GM21360 (cell line): ENCODE measurements at regions not wholly inside any gene's neighbourhood (a gene's known extent, or its start where the extent isn't known, plus 50 kb on each side); places are given as distances from the start of the nearest gene placed in this dataset.

ENCODE experiments used
- ATAC-seq: cut with Tn5 transposase; IDR thresholded peaks from one replicate; pipeline ENCODE4 v1.9.1; 2021; ENCODE audit warnings: mild to moderate bottlenecking, moderate library complexity; ENCODE audit not compliant: unreplicated experiment

DNA sequence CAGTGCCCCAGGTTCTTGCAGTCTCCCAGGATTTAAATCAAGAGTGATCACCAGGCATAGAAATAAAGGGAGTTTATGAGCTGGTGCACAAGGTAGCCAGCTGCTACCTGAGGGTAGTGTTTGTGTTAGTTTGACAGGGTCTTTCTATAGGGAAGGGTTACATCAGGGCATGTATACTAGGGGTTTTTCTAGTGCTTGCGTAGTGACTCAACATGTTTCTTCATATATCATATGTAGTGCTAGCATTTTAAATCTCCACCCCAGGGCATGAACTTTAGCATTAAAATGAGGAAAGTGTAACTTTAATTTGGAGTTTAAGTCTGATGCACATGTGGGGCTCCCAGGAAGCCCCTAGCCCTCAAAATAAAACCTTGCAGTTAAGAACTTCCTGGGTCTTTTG lies 86.5 kb upstream of the TNR start:
- ATAC-seq = no peak

DNA sequence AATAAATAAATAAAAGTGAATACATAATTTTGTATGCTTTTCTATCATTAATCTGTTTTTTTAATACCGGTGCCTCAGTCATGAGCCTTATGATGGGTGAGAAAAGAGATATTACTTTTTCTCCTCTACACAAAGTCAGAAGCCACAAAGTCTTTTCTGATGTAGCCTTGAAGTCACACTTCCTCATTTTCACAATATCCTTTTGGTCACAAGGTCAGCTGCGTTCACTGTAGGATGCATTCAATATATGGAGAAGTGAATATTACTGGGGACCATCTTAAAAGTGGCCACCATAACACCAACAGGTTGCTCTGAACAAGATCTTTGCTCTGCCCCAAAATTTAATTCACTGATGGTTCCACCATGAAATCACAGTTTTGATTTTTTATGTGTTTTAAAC lies 83.3 kb upstream of the TNR start:
- ATAC-seq = no peak

GRCh38 chr1:175824079-175824478 lies 80.7 kb upstream of the TNR start:
- ATAC-seq = no peak

DNA sequence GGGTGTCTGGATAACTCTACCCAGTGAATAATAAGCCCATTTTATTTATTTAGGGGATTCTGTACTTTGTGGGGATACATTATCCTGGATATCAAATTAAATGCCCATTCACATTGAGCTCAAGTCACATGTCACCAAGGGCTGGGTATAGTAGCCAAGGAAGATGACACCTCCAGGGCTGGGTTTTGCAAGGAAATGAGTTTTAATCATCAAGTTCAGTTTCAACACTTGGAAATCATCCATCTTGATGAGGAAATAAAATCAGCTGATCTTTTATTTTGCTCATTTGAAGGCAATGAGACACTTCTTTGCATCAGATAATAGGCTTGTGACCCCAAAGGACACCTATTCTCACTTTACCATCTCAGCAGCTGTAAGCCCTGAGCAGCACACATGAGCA lies 80.0 kb upstream of the TNR start:
- ATAC-seq = no peak

DNA sequence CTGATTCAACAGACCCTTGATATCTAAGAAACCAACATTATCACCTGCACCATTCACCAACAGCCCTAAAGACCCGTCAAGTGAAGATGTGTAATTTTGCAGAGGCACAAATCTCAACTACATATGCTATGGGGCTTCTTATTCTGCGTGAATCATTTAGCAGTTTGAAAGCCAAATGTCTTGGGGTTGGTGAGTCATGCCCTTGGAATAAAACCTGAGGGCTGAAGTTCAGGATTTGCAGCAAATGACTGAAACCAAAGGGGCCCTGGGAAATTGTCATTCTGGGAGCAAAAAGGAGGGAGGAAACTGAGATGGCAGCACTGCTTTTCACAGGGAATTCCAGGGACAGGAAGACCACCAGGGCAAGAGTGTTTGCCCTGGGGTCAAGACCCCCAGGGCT lies 79.2 kb upstream of the TNR start:
- ATAC-seq = no peak

DNA sequence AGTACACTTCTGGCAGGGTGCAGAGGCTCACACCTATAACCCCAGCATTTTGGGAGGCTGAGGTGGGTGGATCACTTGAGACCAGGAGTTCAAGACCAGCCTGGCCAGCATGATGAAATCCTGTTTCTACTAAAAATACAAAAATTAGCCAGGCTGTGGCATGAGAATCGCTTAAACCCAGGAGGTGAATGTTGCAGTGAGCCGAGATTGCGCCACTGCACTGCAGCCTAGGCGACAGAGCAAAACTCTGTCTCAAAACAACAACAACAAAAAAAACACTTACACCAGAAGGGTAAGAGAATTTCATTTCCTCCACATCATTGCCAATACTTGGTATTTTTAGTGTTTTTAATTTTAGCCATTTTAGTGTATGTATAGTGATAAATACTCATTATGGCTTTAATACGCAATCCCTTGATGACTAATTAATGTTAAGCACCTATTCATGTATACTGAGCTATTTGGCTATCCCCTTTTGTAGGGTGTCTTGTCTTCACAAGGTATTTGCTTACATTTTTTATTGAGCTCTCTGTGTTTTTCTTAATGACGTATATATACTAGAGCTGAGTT lies 77.1 kb upstream of the TNR start:
- ATAC-seq = no peak

GRCh38 chr1:175818929-175819328 lies 75.5 kb upstream of the TNR start:
- no peak for ATAC-seq

- ATAC-seq = no peak
These were observed 74.0 kb upstream of the TNR start for GRCh38 chr1:175817445-175817844.

DNA sequence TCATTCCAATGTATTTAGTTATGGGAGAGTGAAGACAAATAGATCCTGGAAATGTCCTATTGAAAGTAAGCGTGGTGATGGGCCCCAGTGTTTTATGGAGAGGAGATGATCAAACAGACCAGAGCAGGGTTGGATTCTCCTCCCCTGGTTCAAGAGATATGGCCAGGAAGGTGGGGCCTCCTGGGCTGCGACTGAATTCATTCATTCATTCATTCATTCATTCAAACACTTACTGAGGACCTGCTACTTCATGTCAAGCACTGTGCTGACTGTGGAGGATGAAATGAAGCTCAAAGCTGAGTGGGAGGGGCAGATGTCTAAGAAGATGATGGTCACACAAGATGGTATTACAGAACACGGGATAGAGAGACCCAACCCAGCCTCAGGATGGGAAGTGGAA lies 71.5 kb upstream of the TNR start:
- ATAC-seq = no peak

DNA sequence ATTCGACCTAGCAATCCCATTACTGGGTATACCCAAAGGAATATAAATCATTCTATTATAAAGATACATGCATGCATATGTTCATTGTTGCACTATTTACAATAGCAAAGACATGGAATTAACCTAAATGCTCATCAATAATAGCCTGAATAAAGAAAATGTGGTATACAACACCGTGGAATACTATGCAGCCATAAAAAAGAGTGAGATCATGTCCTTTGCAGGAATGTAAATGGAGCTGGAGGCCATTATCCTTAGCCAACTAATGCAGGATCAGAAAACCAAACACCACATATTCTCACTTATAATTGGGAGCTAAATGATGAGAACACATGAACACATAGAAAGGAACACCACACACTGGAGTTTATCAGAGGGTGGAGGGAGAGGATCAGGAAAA lies 69.5 kb upstream of the TNR start:
- ATAC-seq = no peak

- ATAC-seq = no peak
These were observed 66.9 kb upstream of the TNR start for GRCh38 chr1:175810305-175810704.

DNA sequence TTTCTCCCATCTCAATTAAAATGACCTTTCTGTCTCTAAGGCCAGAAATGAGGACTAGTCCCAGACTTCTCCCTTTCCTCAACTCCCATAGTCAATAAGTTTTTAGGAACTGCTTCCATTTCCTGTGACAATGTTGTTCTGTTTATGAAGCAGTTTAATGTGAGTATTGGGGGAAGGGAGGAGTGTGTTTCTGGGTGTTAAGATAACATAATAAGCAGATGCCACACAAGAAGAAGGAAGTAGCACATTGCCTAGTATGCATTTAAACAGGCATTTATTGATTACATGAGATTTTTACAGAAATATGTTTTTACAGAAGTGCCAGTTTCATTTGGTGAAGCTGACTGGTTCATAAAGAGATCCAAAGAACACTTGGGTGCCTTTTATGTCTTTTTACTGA lies 65.6 kb upstream of the TNR start:
- ATAC-seq = no peak

GRCh38 chr1:175808573-175808972 lies 65.2 kb upstream of the TNR start:
- ATAC-seq = no peak

DNA sequence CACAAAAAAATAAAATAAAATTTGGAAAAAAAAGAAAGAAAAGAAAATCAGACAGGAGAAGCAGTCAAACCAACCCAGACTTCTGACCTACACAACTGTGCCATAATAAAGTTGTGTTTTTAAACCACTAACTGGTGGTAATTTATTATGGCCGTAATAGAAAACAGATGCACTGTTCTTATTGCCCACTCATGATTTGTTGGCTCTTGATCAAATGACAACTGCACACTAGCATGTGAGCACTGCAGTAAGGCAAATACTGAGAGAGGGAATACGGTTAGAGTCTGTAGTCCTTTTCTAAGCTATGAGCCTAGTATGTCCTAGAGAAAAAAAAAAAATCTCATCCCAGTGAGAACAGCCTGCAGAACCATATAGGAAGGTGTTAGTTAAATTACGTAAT lies 61.2 kb upstream of the TNR start:
- ATAC-seq = no peak

GRCh38 chr1:175803413-175803812 lies 60.0 kb upstream of the TNR start:
- ATAC-seq = no peak

DNA sequence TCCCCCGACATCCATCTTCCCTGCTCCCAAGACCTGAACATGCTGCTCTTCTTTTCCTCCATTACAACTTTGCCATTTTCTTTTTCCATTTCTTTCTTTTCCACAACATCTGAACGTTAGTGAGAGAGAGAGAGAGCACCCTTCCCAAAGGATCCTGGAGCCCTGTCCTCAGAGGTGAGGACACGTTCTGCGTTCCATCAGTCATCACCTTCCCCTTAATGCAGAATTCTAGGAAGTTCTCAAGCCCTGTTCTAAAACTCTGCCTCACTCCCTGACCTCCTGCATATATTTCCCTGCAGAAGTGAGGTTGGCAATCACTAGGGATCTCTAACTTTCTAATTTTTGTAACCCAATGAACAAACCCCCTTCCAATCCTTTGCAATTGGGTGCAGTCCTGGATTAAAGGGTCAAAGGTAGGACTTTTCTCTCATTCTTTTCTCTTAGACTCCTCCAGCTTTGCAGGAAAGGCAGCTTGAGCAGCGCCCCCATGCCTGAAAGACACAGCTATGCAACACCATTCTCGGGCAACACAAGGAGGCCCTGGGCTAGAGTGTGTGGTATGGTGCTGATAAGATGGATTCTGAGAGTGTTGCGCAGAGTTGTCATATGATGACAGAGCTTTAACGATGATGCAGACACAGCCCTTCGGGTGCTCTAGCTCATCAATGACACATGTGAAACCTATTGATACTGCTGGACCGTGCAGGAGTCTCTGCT lies 59.2 kb upstream of the TNR start:
- no peak for ATAC-seq

DNA sequence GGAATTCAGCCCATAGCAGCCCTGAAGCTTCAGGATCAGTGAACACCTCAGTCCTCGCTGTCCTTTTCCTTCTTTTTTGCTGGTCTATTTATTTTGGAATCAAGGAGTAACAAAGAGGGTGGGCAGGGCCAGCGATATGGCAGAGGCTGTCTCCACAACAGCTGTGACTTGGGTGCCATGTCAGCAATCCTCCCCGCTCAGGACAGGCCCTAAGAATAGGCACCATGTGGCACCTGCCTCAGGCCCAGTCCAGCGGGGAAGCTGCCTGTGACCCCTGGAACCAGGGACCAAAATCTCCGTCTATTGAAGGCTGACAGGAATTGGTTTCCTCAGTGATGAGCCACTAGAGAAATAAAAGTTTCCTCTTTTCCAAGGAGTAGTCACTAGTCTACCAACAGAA lies 58.6 kb upstream of the TNR start:
- no peak for ATAC-seq

DNA sequence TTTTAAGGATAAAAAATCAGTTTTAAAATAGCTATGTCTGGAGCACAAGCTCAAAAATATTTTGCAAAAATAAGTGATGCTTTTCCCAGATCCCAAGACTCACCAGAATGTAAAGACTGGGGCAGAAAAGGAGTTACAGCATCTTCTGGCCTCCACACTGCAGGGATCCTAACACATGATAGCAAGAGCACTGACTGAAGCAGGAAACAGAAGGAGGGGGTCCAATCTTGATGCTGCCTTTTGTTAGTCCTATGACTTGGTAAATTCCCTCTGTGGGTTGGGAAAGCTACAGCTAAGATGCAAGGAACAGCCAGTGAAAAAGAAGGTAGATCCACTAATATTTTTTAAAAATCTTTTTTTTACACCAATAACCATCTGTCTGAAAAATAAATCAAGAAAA lies 54.2 kb upstream of the TNR start:
- ATAC-seq = no peak

GRCh38 chr1:175794586-175794985 lies 51.2 kb upstream of the TNR start:
- ATAC-seq = no peak

GRCh38 chr1:175793617-175794016 lies 50.2 kb upstream of the TNR start:
- ATAC-seq = no peak
